ENCODE measurements at regions not wholly inside any gene's neighbourhood (a gene's known extent, or its start where the extent isn't known, plus 50 kb on each side); places are given as distances from the start of the nearest gene placed in this dataset.

GRCh38 chr11:122173587-122173986 lies 57.6 kb upstream of the BLID start:
- TF ChIP-seq POLR2AphosphoS5 (IDR thresholded peaks at IDR 0.05) = no peak
- TF ChIP-seq, protein P1, sequence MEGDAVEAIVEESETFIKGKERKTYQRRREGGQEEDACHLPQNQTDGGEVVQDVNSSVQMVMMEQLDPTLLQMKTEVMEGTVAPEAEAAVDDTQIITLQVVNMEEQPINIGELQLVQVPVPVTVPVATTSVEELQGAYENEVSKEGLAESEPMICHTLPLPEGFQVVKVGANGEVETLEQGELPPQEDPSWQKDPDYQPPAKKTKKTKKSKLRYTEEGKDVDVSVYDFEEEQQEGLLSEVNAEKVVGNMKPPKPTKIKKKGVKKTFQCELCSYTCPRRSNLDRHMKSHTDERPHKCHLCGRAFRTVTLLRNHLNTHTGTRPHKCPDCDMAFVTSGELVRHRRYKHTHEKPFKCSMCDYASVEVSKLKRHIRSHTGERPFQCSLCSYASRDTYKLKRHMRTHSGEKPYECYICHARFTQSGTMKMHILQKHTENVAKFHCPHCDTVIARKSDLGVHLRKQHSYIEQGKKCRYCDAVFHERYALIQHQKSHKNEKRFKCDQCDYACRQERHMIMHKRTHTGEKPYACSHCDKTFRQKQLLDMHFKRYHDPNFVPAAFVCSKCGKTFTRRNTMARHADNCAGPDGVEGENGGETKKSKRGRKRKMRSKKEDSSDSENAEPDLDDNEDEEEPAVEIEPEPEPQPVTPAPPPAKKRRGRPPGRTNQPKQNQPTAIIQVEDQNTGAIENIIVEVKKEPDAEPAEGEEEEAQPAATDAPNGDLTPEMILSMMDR (IDR thresholded peaks at IDR 0.05) = no peak
- no peak for TF ChIP-seq POLR2A (IDR thresholded peaks at IDR 0.05)
- TF ChIP-seq EP300 (IDR thresholded peaks at IDR 0.05) = no peak

Measured in stomach (tissue), 4 donors.